DND-41 (cell line): ENCODE measurements at regions not wholly inside any gene's neighbourhood (a gene's known extent, or its start where the extent isn't known, plus 50 kb on each side); places are given as distances from the start of the nearest gene placed in this dataset.

Experiments
- CTCF ChIP-seq: IDR thresholded peaks from 2 replicates; pipeline ENCODE4 v1.5.1; 2012; ENCODE audit warnings: borderline replicate concordance, low read length, moderate library complexity, mild to moderate bottlenecking; ENCODE audit not compliant: poor library complexity, severe bottlenecking; ENCODE audit errors: extremely low read depth
- EZH2 ChIP-seq: IDR thresholded peaks from 3 replicates; pipeline ENCODE4 v1.6.1; 2012; ENCODE audit warnings: borderline replicate concordance, low read depth, mild to moderate bottlenecking, moderate library complexity, low read length, inconsistent platforms; ENCODE audit not compliant: severe bottlenecking

DNA sequence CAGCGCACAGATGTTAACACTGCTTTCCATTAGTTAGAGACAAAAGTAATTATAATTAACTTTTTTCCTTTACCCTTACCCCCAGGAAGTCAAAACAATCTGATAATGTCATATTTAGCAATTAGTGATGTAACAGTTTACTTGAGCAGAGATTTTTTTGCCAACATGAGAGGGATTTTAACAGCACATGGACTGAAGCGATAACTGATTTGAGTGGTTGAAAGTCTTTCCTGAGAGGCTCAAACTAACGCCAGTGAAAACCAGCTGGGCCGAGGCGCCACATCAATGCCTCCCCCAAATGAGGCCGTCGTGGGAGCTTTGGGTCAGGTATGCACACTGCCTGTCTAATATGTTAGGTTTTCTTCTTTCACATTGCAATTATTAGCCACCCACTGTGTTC is 469.9 kb upstream of the SMIM21 start:
- no peak for TF ChIP-seq EZH2
- no peak for TF ChIP-seq CTCF
